Suprapubic skin (tissue), 4 donors: ENCODE measurements at regions not wholly inside any gene's neighbourhood (a gene's known extent, or its start where the extent isn't known, plus 50 kb on each side); places are given as distances from the start of the nearest gene placed in this dataset.

Experiments used
- DNase-seq, 2 donors: peaks; one replicate each; pipeline ENCODE4 v3.0.0-alpha.2; 2019; ENCODE audit warnings: low spot score in 2 of 2
- H3K27ac ChIP-seq: fragments of 200-600 bp; sonication (generic); one replicate; pipeline ENCODE4 v1.5.1; 2019
- H3K27me3 ChIP-seq: fragments of 200-600 bp; sonication (generic); one replicate; pipeline ENCODE4 v1.5.1; 2019
- H3K36me3 ChIP-seq: fragments of 200-600 bp; sonication (generic); one replicate; pipeline ENCODE4 v1.5.1; 2019
- H3K4me1 ChIP-seq: fragments of 200-600 bp; sonication (generic); one replicate; pipeline ENCODE4 v1.5.1; 2019
- H3K4me3 ChIP-seq: fragments of 200-600 bp; sonication (generic); one replicate; pipeline ENCODE4 v1.5.1; 2019; ENCODE audit warnings: mild to moderate bottlenecking
- H3K9me3 ChIP-seq: fragments of 200-600 bp; sonication (generic); one replicate; pipeline ENCODE4 v1.5.1; 2019
- EP300 ChIP-seq: sonication (generic); formaldehyde crosslinking; IDR thresholded peaks from one replicate; pipeline ENCODE4 v1.6.1; 2017; ENCODE audit warnings: antibody characterized with exemption
- POLR2A ChIP-seq, 2 donors: fragments of 450-650 bp; IDR thresholded peaks; one replicate each; pipeline ENCODE4 v1.6.1; 2017; ENCODE audit warnings: antibody characterized with exemption in 2 of 2, mild to moderate bottlenecking in 2 of 2, moderate library complexity in 2 of 2
- POLR2AphosphoS5 ChIP-seq, 3 donors: sonication (generic); formaldehyde crosslinking; IDR thresholded peaks; one replicate each; pipeline ENCODE4 v1.6.1; 2017; ENCODE audit warnings: antibody characterized with exemption in 3 of 3
- WGBS: methylation state at CpG from one replicate; pipeline ENCODE4 v1.1.5; 2018; 5-methylcytosine and 5-hydroxymethylcytosine counted together
- TF ChIP-seq, protein P1 (sequence below), 2 donors: fragments of 200-600 bp in 1 of 2; fragments of 450-650 bp in 1 of 2; sonication (generic) in 1 of 2; IDR thresholded peaks; one replicate each; pipeline ENCODE4 v1.5.1; 2016 to 2019; ENCODE audit warnings: antibody characterized with exemption in 2 of 2, mild to moderate bottlenecking in 1 of 2, moderate library complexity in 1 of 2

DNA sequence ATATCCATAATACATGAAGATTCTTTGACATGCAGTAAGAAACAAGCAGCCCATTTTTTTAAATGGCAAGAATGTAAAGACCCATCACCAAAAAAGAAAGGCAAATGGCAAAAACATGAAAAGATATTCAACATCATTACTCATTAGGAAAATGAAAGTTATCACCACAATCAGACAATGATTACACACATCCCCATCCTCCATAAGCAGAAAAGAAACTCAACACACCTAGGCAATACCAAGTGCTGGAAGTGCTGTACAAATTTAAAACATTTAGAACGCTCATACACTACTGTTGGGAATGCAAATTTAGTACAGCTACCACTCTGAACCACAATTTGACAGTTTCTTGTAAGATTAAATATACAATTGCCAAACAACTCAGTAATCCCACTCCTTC is 466.7 kb downstream of the ACTL7B start:
- TF ChIP-seq POLR2AphosphoS5 (IDR thresholded peaks at IDR 0.05) (no peak), EP300 (no peak), POLR2A (IDR thresholded peaks at IDR 0.05) (no peak)
- TF ChIP-seq, protein P1, sequence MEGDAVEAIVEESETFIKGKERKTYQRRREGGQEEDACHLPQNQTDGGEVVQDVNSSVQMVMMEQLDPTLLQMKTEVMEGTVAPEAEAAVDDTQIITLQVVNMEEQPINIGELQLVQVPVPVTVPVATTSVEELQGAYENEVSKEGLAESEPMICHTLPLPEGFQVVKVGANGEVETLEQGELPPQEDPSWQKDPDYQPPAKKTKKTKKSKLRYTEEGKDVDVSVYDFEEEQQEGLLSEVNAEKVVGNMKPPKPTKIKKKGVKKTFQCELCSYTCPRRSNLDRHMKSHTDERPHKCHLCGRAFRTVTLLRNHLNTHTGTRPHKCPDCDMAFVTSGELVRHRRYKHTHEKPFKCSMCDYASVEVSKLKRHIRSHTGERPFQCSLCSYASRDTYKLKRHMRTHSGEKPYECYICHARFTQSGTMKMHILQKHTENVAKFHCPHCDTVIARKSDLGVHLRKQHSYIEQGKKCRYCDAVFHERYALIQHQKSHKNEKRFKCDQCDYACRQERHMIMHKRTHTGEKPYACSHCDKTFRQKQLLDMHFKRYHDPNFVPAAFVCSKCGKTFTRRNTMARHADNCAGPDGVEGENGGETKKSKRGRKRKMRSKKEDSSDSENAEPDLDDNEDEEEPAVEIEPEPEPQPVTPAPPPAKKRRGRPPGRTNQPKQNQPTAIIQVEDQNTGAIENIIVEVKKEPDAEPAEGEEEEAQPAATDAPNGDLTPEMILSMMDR (IDR thresholded peaks at IDR 0.05), result no peak
- H3K4me3 ChIP-seq, result no peak overlapping the region
- no peaks in the 10 kb centered on the region for H3K36me3 ChIP-seq
- DNase-seq, result no peak
- no peaks in the 10 kb centered on the region for H3K9me3 ChIP-seq
- H3K27ac ChIP-seq, result no peak overlapping the region
- 86% methylated on average over 1 of the region's 1 CpG for WGBS
- H3K4me1 ChIP-seq, result no peaks in the 10 kb centered on the region
- H3K27me3 ChIP-seq, result no peaks in the 10 kb centered on the region

DNA sequence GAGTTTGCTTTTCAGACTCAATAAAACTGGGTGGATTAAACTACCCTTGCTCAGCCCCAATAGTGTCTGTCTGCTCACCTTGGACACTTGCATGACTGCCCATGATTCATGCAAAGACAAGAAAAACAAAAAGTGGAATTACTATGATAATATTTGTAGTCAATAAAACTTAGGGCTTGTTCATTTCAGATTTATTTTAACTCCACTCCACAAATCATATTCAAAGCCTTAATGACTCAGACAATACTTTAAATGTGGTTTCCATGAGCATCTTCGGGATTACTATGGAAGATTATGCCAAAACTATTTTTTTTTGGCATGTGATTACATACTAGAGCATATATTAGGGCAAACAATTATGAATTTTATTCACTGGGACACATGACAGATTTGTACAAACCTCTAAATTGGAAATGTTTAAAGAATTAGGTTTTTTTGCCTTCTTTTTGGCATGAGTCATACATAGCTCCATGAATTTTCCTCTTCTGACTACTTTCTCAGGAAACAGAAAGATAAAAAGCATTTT is 468.9 kb downstream of the ACTL7B start:
- WGBS, result 15% methylated on average over 1 of the region's 1 CpG
- H3K9me3 ChIP-seq, result no peaks in the 10 kb centered on the region
- DNase-seq, result no peak
- no peak overlapping the region for H3K27ac ChIP-seq
- H3K27me3 ChIP-seq, result no peaks in the 10 kb centered on the region
- H3K36me3 ChIP-seq, result no peaks in the 10 kb centered on the region
- no peaks in the 10 kb centered on the region for H3K4me1 ChIP-seq
- no peak overlapping the region for H3K4me3 ChIP-seq
- no peak for TF ChIP-seq POLR2AphosphoS5 (IDR thresholded peaks at IDR 0.05)
- TF ChIP-seq EP300, result no peak

DNA sequence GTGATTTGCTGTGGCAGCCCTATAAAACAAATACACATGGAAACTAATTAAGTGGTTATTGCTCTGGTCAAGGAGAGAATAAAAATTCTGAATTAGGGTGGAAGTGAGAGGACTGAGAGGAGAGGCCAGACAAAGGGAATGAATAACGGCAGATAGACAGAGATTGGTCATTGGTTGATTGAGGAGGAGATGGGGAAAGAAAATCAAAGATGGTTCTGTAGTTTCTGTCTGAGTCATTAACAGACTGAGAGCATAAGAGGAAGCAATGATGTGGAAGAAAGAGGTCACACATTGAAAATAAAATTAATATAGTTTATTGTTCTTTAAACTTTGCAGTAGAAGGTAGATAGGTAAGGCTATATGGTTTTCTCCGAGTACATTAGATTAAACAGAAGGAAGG is 469.8 kb downstream of the ACTL7B start:
- H3K27ac ChIP-seq, result no peak overlapping the region
- H3K4me1 ChIP-seq, result no peaks in the 10 kb centered on the region
- no peaks in the 10 kb centered on the region for H3K9me3 ChIP-seq
- TF ChIP-seq POLR2AphosphoS5 (IDR thresholded peaks at IDR 0.05) (no peak), POLR2A (IDR thresholded peaks at IDR 0.05) (no peak), EP300 (no peak)
- TF ChIP-seq, protein P1 (IDR thresholded peaks at IDR 0.05), result no peak
- 97% methylated on average over 2 of the region's 2 CpGs for WGBS
- no peaks in the 10 kb centered on the region for H3K27me3 ChIP-seq
- no peaks in the 10 kb centered on the region for H3K36me3 ChIP-seq
- no peak for DNase-seq
- no peak overlapping the region for H3K4me3 ChIP-seq

DNA sequence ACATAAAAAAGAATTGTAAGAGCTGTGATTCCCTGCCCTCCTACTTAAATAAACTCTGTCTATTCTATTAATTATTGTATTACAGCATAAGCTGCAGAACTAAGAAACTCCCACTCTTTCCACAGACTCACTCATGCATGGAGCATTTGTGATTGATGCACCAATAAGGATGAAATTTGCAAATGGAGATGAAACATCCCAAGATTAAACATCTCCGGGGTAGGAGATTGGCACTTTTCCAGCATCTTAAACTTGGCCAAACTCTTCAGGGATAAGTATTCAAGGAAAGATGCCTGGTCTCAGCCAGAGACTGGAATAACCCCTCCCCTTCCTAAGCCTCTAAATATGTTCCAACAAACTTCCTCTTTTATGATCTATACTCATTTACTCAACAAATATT is 472.0 kb downstream of the ACTL7B start:
- no peak overlapping the region for H3K4me3 ChIP-seq
- no peak for DNase-seq
- H3K27me3 ChIP-seq, result no peaks in the 10 kb centered on the region
- H3K36me3 ChIP-seq, result no peaks in the 10 kb centered on the region
- H3K4me1 ChIP-seq, result no peaks in the 10 kb centered on the region
- WGBS, result 19% methylated on average over 1 of the region's 1 CpG
- TF ChIP-seq, protein P1 (IDR thresholded peaks at IDR 0.05), result no peak
- TF ChIP-seq EP300 (no peak), POLR2AphosphoS5 (IDR thresholded peaks at IDR 0.05) (no peak), POLR2A (IDR thresholded peaks at IDR 0.05) (no peak)
- no peak overlapping the region for H3K27ac ChIP-seq
- no peaks in the 10 kb centered on the region for H3K9me3 ChIP-seq

DNA sequence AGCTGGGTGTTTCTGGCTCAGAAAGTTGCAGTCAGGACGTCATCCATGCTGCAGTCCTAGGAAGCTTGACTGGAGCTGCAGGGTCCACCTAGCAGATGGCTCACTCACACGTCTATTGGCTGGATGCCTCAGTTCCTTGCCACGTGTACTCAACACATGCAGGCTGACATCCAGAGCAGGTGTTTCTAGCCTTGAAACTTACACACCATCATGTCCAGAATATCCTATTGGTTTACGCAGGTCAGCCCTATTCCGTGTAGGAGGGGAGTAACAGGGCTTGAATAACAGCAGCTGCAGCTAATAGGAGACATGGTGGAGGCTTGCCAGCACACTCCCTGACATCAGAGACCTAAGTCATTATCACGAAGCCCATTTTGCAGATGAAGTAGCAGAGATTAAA is 473.5 kb downstream of the ACTL7B start:
- no peak overlapping the region for H3K4me3 ChIP-seq
- 75% methylated on average over 6 of the region's 6 CpGs for WGBS
- H3K9me3 ChIP-seq, result no peaks in the 10 kb centered on the region
- no peak for DNase-seq
- TF ChIP-seq, protein P1 (IDR thresholded peaks at IDR 0.05), result no peak
- no peak for TF ChIP-seq POLR2AphosphoS5 (IDR thresholded peaks at IDR 0.05)
- TF ChIP-seq POLR2A (IDR thresholded peaks at IDR 0.05), result no peak
- TF ChIP-seq EP300, result no peak
- no peaks in the 10 kb centered on the region for H3K36me3 ChIP-seq
- no peaks in the 10 kb centered on the region for H3K27me3 ChIP-seq
- no peak overlapping the region for H3K27ac ChIP-seq
- H3K4me1 ChIP-seq, result no peaks in the 10 kb centered on the region

DNA sequence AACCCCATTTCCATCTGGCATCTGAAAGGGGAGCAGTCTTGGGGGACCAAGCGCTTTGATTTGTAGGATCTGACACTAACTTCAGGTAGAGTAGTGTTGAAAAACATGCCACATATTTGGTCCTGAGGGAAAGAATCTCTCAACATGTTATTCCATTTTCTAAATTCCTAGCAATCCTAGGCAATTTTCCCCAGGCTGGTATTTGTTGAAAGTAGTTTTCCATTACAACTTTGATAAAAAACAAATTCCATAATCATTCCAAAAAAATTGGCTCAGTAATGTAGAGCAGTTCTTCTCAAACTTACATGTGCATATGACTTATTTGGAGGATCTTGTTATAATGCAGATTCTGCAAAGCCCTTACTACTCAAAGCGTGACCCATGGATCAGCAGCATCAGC is 477.9 kb downstream of the ACTL7B start:
- Histone ChIP-seq H3K4me1 (no peaks in the 10 kb centered on the region), H3K9me3 (no peaks in the 10 kb centered on the region), H3K27me3 (no peaks in the 10 kb centered on the region), H3K27ac (no peak overlapping the region), H3K36me3 (no peaks in the 10 kb centered on the region), H3K4me3 (no peak overlapping the region)
- WGBS, result 93% methylated on average over 2 of the region's 2 CpGs
- no peak for DNase-seq
- TF ChIP-seq EP300 (no peak), POLR2AphosphoS5 (IDR thresholded peaks at IDR 0.05) (no peak), POLR2A (IDR thresholded peaks at IDR 0.05) (no peak)
- TF ChIP-seq, protein P1 (IDR thresholded peaks at IDR 0.05), result no peak
